GM18507 (cell line): ENCODE measurements at regions not wholly inside any gene's neighbourhood (a gene's known extent, or its start where the extent isn't known, plus 50 kb on each side); places are given as distances from the start of the nearest gene placed in this dataset.
"Not testable (repeated sequence)": the region's sequence is repeated elsewhere in the genome, so short reads cannot be mapped to it uniquely, and the experiment has no call there.

Source experiments
- DNase-seq: peaks from one replicate; pipeline ENCODE4 v3.0.0; 2011; ENCODE audit warnings: low read depth; ENCODE audit not compliant: insufficient read length; ENCODE audit errors: extremely low spot score
- FAIRE-seq: peaks from 2 replicates; lab custom pipeline; 2011; peaks lifted over from hg19 to GRCh38; lab: Jason Lieb, UNC

GRCh38 chr3:187545366-187545765, 124.8 kb downstream of the SST start:
- no peak for FAIRE-seq

DNA sequence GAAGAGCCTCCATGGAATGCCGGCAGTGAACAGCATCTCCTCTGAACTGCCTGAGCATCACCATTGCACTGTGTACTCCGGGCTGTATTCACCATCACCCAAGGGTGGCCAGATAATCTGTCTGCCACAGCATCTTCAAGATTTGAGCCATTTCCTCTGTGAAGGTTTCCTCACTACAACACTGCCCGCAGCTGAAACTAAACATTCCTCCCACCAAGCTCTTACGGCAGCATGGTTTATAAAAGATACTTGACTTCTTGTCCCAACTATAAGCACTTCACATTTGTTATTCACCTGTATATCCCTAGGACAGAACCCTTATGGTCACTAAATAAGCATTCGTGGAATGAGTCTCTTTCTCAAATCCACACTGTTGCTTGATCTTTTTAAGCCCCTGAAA, 125.9 kb downstream of the SST start:
- DNase-seq (no peak), FAIRE-seq (no peak)

More at GRCh38 chr3:187545366-187545765, 124.8 kb downstream of the SST start:
- DNase-seq, result no peak

- FAIRE-seq (no peak), DNase-seq (no peak)
These were observed 129.3 kb downstream of the SST start for GRCh38 chr3:187540847-187541246.

DNA sequence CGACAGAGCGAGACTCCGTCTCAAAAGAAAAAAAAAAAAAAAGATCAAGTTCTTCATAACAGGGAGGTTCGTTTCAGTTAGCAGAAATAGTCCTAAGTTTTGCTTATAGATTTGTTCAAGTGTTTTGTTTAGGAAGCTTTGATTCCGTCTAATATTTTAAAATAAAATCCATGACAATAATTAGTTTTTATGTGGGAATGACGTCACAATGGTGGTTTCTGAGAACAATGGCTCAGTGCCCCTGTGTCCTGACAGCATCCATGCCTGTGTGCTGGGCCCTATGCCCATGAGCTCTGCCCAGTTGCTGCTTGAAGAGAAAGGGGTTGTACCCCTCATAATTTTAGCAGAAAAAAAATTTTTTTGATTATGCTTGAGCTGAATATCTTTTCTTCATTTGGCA, 134.0 kb downstream of the SST start:
- no peak for FAIRE-seq
- DNase-seq, result no peak

- FAIRE-seq (no peak), DNase-seq (no peak)
These were observed 136.4 kb downstream of the SST start for GRCh38 chr3:187533797-187534196.

- no peak for DNase-seq
- no peak for FAIRE-seq
These were observed 138.4 kb downstream of the SST start for GRCh38 chr3:187531831-187532230.

- no peak for DNase-seq
- FAIRE-seq, result no peak
These were observed 147.3 kb downstream of the SST start for GRCh38 chr3:187522890-187523289.

GRCh38 chr3:187522293-187522692, 147.9 kb downstream of the SST start:
- no peak for FAIRE-seq
- DNase-seq, result no peak

- FAIRE-seq (no peak), DNase-seq (no peak)
These were observed 148.6 kb downstream of the SST start for GRCh38 chr3:187521546-187521945.

DNA sequence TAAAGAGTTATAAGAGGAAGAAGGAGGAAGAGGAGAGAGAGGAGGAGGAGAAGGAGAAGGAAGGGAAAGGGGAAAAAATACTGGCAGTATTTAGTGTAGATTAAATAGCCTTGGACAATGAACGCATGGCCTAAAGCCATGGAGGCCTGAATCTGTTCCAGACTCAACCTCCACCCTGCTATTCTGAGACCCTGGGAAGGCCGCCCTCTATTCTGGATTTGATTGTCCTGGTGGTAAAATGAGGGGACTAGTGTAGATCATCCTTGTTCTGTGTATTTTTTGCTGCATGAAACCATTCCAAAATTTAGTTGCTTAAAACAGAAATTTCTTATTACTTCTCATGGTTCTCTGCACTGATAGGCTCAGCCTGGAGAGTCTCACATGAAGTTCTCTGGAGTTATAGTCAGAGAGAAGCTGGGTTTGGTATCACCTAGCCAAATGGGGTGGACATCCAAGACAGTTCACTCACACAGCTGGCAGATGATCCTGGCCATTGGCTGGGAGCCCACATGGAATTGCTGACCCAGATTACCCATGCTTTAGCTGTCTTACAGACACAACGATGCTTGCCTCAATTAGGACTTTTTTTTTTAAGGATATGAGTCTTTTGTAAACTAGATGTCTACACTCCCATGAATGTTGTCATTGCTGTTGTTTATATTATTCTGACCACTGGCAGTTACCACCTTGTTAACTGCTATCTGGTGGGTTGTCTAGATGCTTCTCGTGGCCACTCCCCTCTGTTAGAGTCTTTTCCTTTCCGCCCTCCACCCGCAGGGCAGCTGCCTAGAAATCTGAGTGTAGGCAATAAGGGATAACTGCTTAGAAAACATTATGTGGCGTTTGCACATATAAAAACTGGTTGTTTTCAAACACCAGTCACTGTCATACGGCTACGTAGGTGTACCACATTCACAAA, 149.9 kb downstream of the SST start:
- DNase-seq (no peak), FAIRE-seq (no peak)

- no peak for DNase-seq
These were observed 150.7 kb downstream of the SST start for GRCh38 chr3:187519428-187519890.

GRCh38 chr3:187518616-187519015, 150.4 kb downstream of the RTP4 start:
- DNase-seq, result no peak
- FAIRE-seq, result no peak

More at GRCh38 chr3:187519428-187519890, 150.7 kb downstream of the SST start:
- no peak for FAIRE-seq

DNA sequence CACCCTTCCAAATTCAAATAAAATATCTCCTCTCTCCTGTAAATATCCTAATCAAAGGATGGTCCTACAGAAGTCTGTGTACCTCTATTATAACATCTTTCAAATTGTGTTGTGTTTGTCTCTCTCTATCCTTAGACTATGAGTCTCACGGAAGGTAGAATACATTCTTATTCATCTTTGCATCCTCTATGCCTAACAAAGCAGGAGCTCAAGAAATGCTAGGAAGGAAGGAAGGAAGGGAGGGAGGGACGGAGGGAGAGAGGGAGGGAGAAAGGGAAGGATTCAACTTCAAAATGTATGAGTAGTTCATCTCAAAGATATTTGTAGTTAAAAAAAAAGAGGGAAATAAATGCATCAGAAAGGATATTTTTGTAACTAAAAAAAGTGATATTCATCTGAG, 150.0 kb downstream of the RTP4 start:
- DNase-seq (no peak), FAIRE-seq (no peak)

- no peak for DNase-seq
- FAIRE-seq, result no peak
These were observed 148.4 kb downstream of the RTP4 start for GRCh38 chr3:187516446-187517185.

GRCh38 chr3:187507905-187508304, 139.7 kb downstream of the RTP4 start:
- DNase-seq, result no peak
- FAIRE-seq, result no peak

GRCh38 chr3:187507266-187507665, 139.1 kb downstream of the RTP4 start:
- DNase-seq (no peak), FAIRE-seq (no peak)

GRCh38 chr3:187504435-187504834, 136.2 kb downstream of the RTP4 start:
- FAIRE-seq (no peak), DNase-seq (no peak)

- FAIRE-seq (no peak), DNase-seq (no peak)
These were observed 130.1 kb downstream of the RTP4 start for GRCh38 chr3:187498211-187498724.

DNA sequence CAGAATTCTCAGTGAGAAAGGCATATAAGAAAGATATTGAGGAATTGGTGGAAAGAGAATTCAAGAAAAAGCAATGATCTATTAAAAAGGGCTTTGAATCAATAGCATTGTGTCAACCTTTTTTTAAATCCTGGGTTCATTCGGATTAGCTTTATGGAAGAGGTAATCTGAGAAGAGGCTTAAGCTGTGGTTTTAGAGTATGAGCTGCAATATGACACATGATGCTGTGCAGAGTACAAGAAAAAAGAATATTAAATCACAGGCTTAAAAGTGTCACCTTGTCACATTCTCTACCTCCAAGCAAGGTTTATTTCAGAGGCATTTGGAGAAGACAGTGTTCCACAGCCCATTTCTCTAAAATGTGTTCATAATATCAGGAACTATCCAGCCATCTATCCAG, 128.9 kb downstream of the RTP4 start:
- no peak for FAIRE-seq
- DNase-seq, result no peak

GRCh38 chr3:187494056-187494455, 125.9 kb downstream of the RTP4 start:
- not testable (repeated sequence) for DNase-seq, FAIRE-seq
